ENCODE measurements at regions not wholly inside any gene's neighbourhood (a gene's known extent, or its start where the extent isn't known, plus 50 kb on each side); places are given as distances from the start of the nearest gene placed in this dataset.

DNA sequence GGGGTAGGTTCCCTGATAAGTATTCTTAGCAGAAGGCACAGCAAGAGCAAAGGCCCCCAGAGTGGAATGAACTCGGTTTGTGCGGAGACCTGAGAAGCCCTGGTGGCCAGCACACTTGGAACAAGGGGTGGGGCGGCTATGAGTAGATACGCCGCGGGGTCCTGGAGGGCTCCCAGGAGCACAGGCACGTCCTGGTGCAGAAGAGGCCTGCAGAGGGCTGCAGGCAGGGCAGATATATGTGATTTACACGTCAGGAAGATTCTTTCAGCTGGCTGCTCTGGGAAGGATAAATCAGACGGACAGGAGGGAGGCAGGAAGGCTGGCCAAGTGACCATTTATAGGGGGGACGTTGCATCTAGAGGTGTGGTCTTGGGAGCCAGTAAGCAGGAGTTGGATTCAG, 70.2 kb upstream of the ATG10 start:
- TF ChIP-seq CTCF (IDR thresholded peaks at IDR 0.05; ENCODE audit: insufficient read depth, low read length): no peak
- TF ChIP-seq POLR2AphosphoS5 (IDR thresholded peaks at IDR 0.05; ENCODE audit: low read depth): no peak
- TF ChIP-seq GABPA (IDR thresholded peaks at IDR 0.05; ENCODE audit: low read depth): no peak
- no peak for TF ChIP-seq REST (IDR thresholded peaks at IDR 0.05; ENCODE audit: insufficient replicate concordance, low read depth)
